LNCaP clone FGC (cell line): ENCODE measurements at regions not wholly inside any gene's neighbourhood (a gene's known extent, or its start where the extent isn't known, plus 50 kb on each side); places are given as distances from the start of the nearest gene placed in this dataset.
"Not testable (repeated sequence)": the region's sequence is repeated elsewhere in the genome, so short reads cannot be mapped to it uniquely, and the experiment has no call there.

Experiments
- DNase-seq: peaks from one replicate; pipeline ENCODE4 v3.0.0-alpha.2; 2011; ENCODE audit warnings: low read depth
- H3K4me3 ChIP-seq: 2 replicates; pipeline ENCODE4 v1.5.1; 2011; ENCODE audit warnings: mild to moderate bottlenecking, low read depth, low read length, control low read depth
- TF ChIP-seq, protein P1 (sequence below): IDR thresholded peaks from 2 replicates; pipeline ENCODE4 v1.5.1; 2012; ENCODE audit warnings: mild to moderate bottlenecking; ENCODE audit not compliant: control insufficient read depth, insufficient read depth; ENCODE audit errors: extremely low read depth

DNA sequence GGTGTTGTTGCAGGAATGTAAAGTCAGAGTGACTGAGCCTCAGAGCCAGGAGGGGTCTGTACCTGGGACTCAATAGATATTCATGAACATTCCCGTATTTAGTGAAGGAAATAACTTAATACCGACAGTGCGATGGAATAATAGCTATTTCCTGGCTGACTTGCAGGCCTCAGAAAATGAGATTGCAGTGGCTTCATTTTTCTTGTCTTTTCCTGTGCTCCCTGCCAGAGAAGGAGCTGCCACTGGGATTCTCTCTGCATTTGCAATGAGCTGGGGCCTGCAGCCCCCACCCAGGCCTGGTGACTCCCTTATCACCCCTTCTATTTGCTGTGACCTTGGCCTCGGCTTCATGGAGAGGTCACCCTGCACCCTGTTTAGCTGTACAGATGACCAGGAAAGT lies 173.4 kb downstream of the MIAT start:
- DNase-seq: no peak
- H3K4me3 ChIP-seq: no peak overlapping the region
- TF ChIP-seq, protein P1, sequence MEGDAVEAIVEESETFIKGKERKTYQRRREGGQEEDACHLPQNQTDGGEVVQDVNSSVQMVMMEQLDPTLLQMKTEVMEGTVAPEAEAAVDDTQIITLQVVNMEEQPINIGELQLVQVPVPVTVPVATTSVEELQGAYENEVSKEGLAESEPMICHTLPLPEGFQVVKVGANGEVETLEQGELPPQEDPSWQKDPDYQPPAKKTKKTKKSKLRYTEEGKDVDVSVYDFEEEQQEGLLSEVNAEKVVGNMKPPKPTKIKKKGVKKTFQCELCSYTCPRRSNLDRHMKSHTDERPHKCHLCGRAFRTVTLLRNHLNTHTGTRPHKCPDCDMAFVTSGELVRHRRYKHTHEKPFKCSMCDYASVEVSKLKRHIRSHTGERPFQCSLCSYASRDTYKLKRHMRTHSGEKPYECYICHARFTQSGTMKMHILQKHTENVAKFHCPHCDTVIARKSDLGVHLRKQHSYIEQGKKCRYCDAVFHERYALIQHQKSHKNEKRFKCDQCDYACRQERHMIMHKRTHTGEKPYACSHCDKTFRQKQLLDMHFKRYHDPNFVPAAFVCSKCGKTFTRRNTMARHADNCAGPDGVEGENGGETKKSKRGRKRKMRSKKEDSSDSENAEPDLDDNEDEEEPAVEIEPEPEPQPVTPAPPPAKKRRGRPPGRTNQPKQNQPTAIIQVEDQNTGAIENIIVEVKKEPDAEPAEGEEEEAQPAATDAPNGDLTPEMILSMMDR: no peak

DNA sequence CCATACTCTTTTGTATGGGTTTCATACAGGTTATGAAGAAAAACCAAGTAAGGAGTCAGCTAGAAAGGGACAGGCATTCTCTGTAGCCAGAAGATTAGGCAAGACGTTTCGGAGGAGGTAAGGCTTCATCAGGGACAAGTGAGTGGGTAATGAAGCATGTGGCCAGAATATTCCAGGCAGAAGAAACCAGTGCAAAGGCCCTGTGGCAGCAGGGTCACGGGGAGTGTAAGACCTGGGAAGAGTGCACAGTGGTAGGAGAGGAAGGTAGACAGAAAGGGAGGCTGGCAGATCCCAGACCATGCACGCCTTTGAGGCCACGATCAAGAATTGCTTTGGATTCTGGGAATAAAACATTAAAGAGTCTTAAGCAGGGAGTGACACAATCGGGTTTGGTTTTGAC lies 177.6 kb downstream of the MIAT start:
- TF ChIP-seq, protein P1: no peak

DNA sequence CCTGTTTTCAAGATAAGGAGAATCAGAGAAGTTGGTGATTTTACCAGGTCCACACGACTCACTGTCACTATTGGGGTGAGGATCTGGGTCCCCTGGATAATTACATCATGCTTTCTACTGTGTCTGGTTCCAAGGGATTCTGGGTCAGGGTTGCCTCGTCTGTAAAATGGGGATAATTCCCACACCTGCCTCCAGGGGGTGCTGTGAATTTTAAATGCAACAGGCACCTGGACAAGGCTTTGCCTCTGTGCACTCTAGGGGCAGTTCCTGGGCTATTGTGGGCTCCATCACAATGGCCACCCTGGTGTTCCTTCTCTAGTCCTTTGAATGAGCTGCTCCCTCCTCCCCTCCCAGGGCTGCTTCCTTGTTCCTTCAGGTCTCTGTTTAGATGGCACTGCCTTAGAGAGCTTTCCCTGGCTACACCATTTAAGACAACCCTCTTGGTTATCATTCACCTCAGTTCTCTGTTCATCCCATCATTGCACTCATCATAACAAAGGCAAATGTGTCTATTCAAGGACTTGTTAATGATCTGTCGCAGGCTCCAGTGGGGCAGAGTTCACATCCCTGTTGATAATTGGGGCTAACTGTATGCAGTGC lies 178.6 kb downstream of the MIAT start:
- TF ChIP-seq, protein P1: peak; percentile 49
- DNase-seq: no peak
- no peak overlapping the region for H3K4me3 ChIP-seq

More for the DNA sequence above, 177.6 kb downstream of the MIAT start:
- no peak for DNase-seq
- no peak overlapping the region for H3K4me3 ChIP-seq

DNA sequence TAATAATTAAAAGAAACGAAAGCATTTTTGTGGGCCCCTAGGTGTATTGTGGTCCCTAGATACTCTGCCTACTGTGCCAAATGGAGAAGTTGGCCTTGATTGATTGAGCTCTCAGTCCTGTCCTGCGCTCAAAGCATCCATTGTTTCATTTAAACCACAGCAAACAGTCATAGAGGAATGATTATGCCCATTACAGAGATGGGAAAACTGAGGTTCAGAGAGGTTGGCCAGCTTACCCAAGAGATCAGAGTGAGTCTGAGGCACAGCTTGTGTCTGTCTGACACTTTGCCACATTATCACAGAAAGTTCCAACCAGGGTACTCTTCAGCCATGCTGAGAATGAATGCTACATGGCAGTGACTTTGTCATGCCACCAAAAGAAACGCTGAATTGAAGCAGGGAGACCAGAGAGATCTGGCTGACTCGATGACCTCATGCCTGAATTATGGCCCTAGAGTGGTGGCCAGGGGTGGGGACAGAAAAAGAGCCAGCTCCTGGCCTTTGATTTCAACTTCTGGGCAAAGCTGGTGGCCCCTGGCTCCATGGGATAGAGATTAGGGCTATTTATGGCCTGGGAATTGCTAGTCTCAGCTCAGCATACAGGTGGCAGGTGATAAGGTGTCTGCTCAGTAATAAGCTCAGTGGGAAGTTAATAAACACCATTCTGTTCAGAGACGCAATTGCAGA lies 180.5 kb downstream of the MIAT start:
- DNase-seq: no peak
- TF ChIP-seq, protein P1: no peak

DNA sequence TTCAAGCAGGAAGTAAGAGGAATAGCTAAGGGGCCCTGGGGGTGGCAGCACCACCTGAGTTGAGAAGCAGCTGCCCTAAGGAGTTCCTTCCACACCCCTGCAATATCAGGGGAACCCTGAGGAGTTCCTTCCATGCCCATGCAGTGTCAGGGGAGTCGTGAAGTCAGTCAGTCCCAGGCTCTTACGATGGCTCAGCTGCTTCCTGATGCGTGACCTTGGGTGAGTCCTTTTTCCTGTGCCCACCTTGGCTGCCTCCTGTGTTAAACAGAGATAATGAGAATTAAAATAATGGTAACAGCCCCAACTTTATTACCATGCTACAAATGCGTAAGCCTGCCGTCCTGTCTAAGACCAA lies 181.1 kb downstream of the MIAT start:
- TF ChIP-seq, protein P1: no peak
- DNase-seq: no peak
- H3K4me3 ChIP-seq: no peak overlapping the region

More for the DNA sequence above, 180.5 kb downstream of the MIAT start:
- no peak overlapping the region for H3K4me3 ChIP-seq

DNA sequence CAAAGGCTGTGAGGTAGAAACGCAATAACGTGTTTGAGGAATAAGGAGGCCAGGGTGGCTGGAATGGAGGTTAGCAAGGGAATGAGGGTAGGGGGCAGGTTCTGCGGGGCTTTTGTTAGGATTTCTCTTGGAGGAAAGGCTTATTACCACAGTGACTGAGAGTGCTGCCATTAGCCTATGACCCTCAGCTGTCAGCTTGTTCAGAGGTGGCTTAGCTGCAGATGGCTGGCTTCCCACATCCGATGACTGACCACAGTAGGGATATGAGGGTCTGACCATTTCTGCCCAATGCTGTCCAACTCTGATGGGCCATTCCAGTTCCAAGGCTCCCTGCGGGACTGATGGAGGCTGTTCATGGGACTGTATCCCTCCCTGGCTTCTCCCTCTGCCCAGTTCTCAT lies 181.8 kb downstream of the MIAT start:
- H3K4me3 ChIP-seq: no peak overlapping the region
- no peak for DNase-seq
- TF ChIP-seq, protein P1: no peak

DNA sequence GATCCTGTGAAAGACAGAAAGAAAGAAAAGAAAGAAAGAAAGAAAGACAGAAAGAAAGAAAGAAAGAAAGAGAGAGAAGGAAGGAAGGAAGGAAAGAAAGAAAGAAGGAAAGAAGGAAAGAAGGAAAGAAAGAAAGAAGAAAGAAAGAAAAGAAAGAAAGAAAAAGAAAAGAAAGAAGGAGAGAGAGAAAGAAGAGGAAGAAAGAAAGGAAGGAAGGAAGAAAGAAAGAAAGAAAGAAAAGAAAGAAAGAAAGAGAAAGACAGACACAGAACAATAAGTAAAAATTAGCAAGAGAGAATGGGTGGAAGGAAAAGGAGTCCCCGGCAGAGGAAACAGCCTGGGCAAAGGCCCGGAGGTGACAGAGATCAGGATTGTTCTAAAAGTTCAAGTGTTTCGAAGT lies 183.4 kb downstream of the MIAT start:
- not testable (repeated sequence) for H3K4me3 ChIP-seq, DNase-seq
